Spleen (tissue), 11 donors: ENCODE measurements at regions not wholly inside any gene's neighbourhood (a gene's known extent, or its start where the extent isn't known, plus 50 kb on each side); places are given as distances from the start of the nearest gene placed in this dataset.

Experiments used
- DNase-seq: peaks from one replicate; pipeline ENCODE4 v3.0.0-alpha.2; 2020
- H3K27ac ChIP-seq, 8 donors: fragments of 200-600 bp; sonication (generic) in 7 of 8; 1 replicate in 4 of 8; 2 replicates in 4 of 8; pipeline versions ENCODE4 v1.5.0 to v1.8.0; 2016 to 2021; ENCODE audit warnings: inconsistent platforms in 4 of 8, mild to moderate bottlenecking in 4 of 8, moderate library complexity in 1 of 8
- H3K27me3 ChIP-seq, 7 donors: fragments of 200-600 bp; sonication (generic) in 6 of 7; replicated peaks in 1 of 7; 1 replicate in 4 of 7; 2 replicates in 3 of 7; pipeline versions ENCODE4 v1.5.0 to v1.8.0; 2016 to 2021; ENCODE audit warnings: inconsistent platforms in 3 of 7, mild to moderate bottlenecking in 1 of 7
- H3K36me3 ChIP-seq, 6 donors: fragments of 200-600 bp; sonication (generic) in 5 of 6; 1 replicate in 4 of 6; 2 replicates in 2 of 6; pipeline versions ENCODE4 v1.5.0 to v1.8.0; 2016 to 2021; ENCODE audit warnings: inconsistent platforms in 2 of 6
- H3K4me1 ChIP-seq, 6 donors: fragments of 200-600 bp; sonication (generic) in 5 of 6; 1 replicate in 3 of 6; 2 replicates in 3 of 6; pipeline versions ENCODE4 v1.5.0 to v1.8.0; 2016 to 2021; ENCODE audit warnings: inconsistent platforms in 3 of 6
- H3K4me3 ChIP-seq, 8 donors: fragments of 200-600 bp; sonication (generic) in 7 of 8; 1 replicate in 4 of 8; 2 replicates in 4 of 8; pipeline versions ENCODE4 v1.5.0 to v1.8.0; 2016 to 2021; ENCODE audit warnings: inconsistent platforms in 4 of 8, mild to moderate bottlenecking in 4 of 8, moderate library complexity in 2 of 8
- H3K9me3 ChIP-seq, 8 donors: fragments of 200-600 bp; sonication (generic) in 7 of 8; 1 replicate in 4 of 8; 2 replicates in 4 of 8; pipeline versions ENCODE4 v1.5.0 to v1.8.0; 2016 to 2021; ENCODE audit warnings: inconsistent platforms in 4 of 8
- CTCF ChIP-seq, 11 experiments: fragments of 200-600 bp in 7 of 11; fragments of 450-650 bp in 4 of 11; sonication (generic) in 4 of 11; IDR thresholded peaks in 8 of 11; conservative IDR thresholded peaks in 3 of 11; 1 replicate in 7 of 11; 2 replicates in 4 of 11; pipeline versions ENCODE4 v1.4.0 to v1.8.0; 2016 to 2021; ENCODE audit warnings: antibody characterized with exemption in 11 of 11, inconsistent platforms in 4 of 11, mild to moderate bottlenecking in 1 of 11
- POLR2A ChIP-seq, 3 donors: fragments of 450-650 bp; IDR thresholded peaks; one replicate each; pipeline ENCODE4 v1.5.1; 2017; ENCODE audit warnings: antibody characterized with exemption in 3 of 3, mild to moderate bottlenecking in 1 of 3
- POLR2AphosphoS5 ChIP-seq, 3 donors: sonication (generic); formaldehyde crosslinking; IDR thresholded peaks; one replicate each; pipeline ENCODE4 v1.5.1; 2017; ENCODE audit warnings: antibody characterized with exemption in 3 of 3
- WGBS, 5 donors: extraction: QIAGEN DNeasy Blood & Tissue Kit in 3 of 5; methylation state at CpG; one replicate each; pipeline versions ENCODE4 v1.1.5 to v1.1.7; 2013 to 2018; 5-methylcytosine and 5-hydroxymethylcytosine counted together
- intact Hi-C: fragments of 100-400 bp; cut with DNase I; formaldehyde crosslinking; loops from one replicate; pipeline ENCODE4 v1.15.0; 2023; ENCODE audit warnings: low total_unique reads
- donor health status: healthy with polysubstance abuse.
- donor health status: DM: no; HTN: no; CAD: no; lungs with moderate emphysema.
- donor health status: DM: no; HTN: no; CAD: no.
- donor health status: Bipolar disorder and iron deficiency.
- donor health status: healthy.
- donor health status: DM: no; HTN: no; CAD: no.
- donor health status: DM: yes; HTN: yes; CAD: no.

DNA sequence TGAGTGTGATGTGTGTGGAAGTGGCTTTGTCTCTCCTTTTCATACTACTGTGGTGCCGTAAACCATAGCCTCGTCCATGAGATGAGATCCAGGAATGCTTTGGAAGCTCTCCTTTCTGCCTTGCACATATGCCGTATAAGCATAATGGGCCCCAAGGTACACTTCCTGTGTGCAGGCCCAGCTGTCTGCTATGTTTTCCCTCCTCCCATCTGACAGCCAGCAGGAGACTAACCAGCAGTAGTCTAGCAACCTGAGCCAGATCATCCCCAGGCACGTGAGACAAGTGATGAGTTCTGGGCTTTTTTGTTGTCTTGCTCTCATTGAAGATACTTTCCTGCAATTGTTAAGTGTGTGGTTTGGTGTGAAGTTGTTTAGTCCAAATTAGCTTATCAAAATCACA is 555.5 kb upstream of the LRRTM4 start:
- Histone ChIP-seq H3K36me3 (no peaks in the 10 kb centered on the region), H3K9me3 (peaks cover 0 to 6% (median 0%) of the 10 kb centered on the region in 8 donors), H3K4me3 (no peak overlapping the region), H3K27ac (no peak overlapping the region), H3K27me3 (no peaks in the 10 kb centered on the region), H3K4me1 (no peaks in the 10 kb centered on the region)
- no peak for TF ChIP-seq POLR2AphosphoS5 (IDR thresholded peaks at IDR 0.05)
- TF ChIP-seq CTCF (IDR thresholded peaks at IDR 0.05 in 8 of 11, conservative IDR thresholded peaks at IDR 0.05 in 3 of 11) = no peak
- TF ChIP-seq POLR2A (IDR thresholded peaks at IDR 0.05) = no peak
- DNase-seq = no peak
- intact Hi-C loops = no loop called here
- WGBS, 5 donors = 58 to 62% (median 59%) methylated on average over 4 of the region's 4 CpGs

DNA sequence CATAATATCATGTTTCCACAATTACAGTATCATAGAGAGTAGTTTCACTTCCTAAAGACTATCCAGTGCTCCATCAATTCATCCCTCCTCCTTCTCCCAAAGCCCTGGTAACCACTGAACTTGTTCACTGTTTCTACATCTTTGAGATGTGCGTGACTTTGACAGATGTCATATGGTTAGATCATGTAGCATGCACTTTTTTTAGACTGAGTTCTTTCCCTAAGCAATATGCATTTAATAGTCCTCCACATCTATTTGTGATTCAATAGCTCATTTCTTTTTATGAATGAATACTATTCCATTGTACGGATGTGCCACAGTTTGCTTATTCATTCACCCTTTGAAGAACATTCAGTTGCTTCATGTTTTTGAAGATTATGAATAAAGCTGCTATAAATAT is 560.4 kb upstream of the LRRTM4 start:
- Histone ChIP-seq H3K36me3 (no peaks in the 10 kb centered on the region), H3K27ac (no peak overlapping the region), H3K9me3 (peaks cover 0 to 15% (median 7%) of the 10 kb centered on the region in 8 donors), H3K27me3 (no peaks in the 10 kb centered on the region), H3K4me3 (no peak overlapping the region), H3K4me1 (no peaks in the 10 kb centered on the region)
- DNase-seq = no peak
- TF ChIP-seq POLR2A (IDR thresholded peaks at IDR 0.05) (no peak), POLR2AphosphoS5 (IDR thresholded peaks at IDR 0.05) (no peak), CTCF (IDR thresholded peaks at IDR 0.05 in 8 of 11, conservative IDR thresholded peaks at IDR 0.05 in 3 of 11) (no peak)
- WGBS, 5 donors = 85 to 91% (median 87%) methylated on average over 2 of the region's 2 CpGs
- intact Hi-C loops = no loop called here

GRCh38 chr2:78093436-78093835 is 571.3 kb upstream of the LRRTM4 start:
- Histone ChIP-seq H3K27ac (no peak overlapping the region), H3K36me3 (no peaks in the 10 kb centered on the region), H3K27me3 (no peaks in the 10 kb centered on the region), H3K9me3 (peaks cover 0 to 4% (median 0%) of the 10 kb centered on the region in 8 donors), H3K4me3 (no peak overlapping the region), H3K4me1 (no peaks in the 10 kb centered on the region)
- DNase-seq = no peak
- intact Hi-C loops = no loop called here
- TF ChIP-seq POLR2AphosphoS5 (IDR thresholded peaks at IDR 0.05) (no peak), POLR2A (IDR thresholded peaks at IDR 0.05) (no peak), CTCF (IDR thresholded peaks at IDR 0.05 in 8 of 11, conservative IDR thresholded peaks at IDR 0.05 in 3 of 11) (no peak)

- TF ChIP-seq POLR2A (IDR thresholded peaks at IDR 0.05) (no peak), CTCF (IDR thresholded peaks at IDR 0.05 in 8 of 11, conservative IDR thresholded peaks at IDR 0.05 in 3 of 11) (no peak), POLR2AphosphoS5 (IDR thresholded peaks at IDR 0.05) (no peak)
- DNase-seq = no peak
- no peaks in the 10 kb centered on the region for H3K36me3 ChIP-seq
- intact Hi-C loops = no loop called here
- H3K4me3 ChIP-seq = no peak overlapping the region
- 56 to 99% (median 76%) methylated on average over 3 of the region's 3 CpGs for WGBS, 5 donors
- H3K27ac ChIP-seq = no peak overlapping the region
- no peaks in the 10 kb centered on the region for H3K27me3 ChIP-seq
- no peaks in the 10 kb centered on the region for H3K4me1 ChIP-seq
- H3K9me3 ChIP-seq = peaks cover 0 to 68% (median 27%) of the 10 kb centered on the region in 8 donors
Measured at GRCh38 chr2:78109272-78109671, 587.1 kb upstream of the LRRTM4 start.
